K562 (cell line): ENCODE measurements at regions not wholly inside any gene's neighbourhood (a gene's known extent, or its start where the extent isn't known, plus 50 kb on each side); places are given as distances from the start of the nearest gene placed in this dataset.
A peak's percentile ranks its signal among the peaks of the same experiment; 100 is the strongest.

Experiments
- ATAC-seq: fragments of 200-7000 bp; cut with Tn5 transposase; 3 replicates; pipeline ENCODE4 v1.9.1; 2020; ENCODE audit warnings: moderate library complexity
- BruUV-seq: library from RNA; stranded (reverse); fragments of 400-500 nt; replicated peaks from 2 replicates; lab custom pipeline; 2021; lab: Mats Ljungman, UMichigan
- CTCF ChIA-PET: fragments of 300-600 bp; formaldehyde crosslinking; extraction: SDS; loops from one replicate; lab custom pipeline; 2021; ENCODE audit warnings: low intra/inter-chr PET ratio; lab: Yijun Ruan, JAX
- POLR2A ChIA-PET: fragments of 300-600, 350-650 bp; sonication (Branson Sonifier 250); formaldehyde crosslinking; extraction: SDS; loops from one replicate; lab custom pipeline; 2021; ENCODE audit warnings: antibody characterized with exemption, inconsistent platforms; lab: Yijun Ruan, JAX
- DNase-seq, 4 experiments: peaks; one replicate each; pipeline versions ENCODE4 v3.0.0 to v3.0.0-alpha.2; 2011 to 2018; ENCODE audit warnings: low spot score in 3 of 4, mixed read lengths in 3 of 4; ENCODE audit errors: extremely low read depth in 1 of 4
- FAIRE-seq: peaks from 2 replicates; lab custom pipeline; 2011; peaks lifted over from hg19 to GRCh38; lab: Jason Lieb, UNC
- H2AFZ ChIP-seq: 2 replicates; pipeline ENCODE4 v1.6.0; 2011; ENCODE audit warnings: low read depth, low read length, control low read depth, inconsistent platforms
- H3K27ac ChIP-seq: fragments of 200-600 bp; 3 replicates; pipeline ENCODE4 v1.8.0; 2011; ENCODE audit warnings: low read depth, mild to moderate bottlenecking, control low read depth, inconsistent platforms, low read length, moderate library complexity, mixed read lengths; ENCODE audit errors: extremely low read depth
- H3K27me3 ChIP-seq, 2 experiments: fragments of 300-600 bp in 1 of 2; 2 replicates in 1 of 2; 3 replicates in 1 of 2; pipeline versions ENCODE4 v1.6.0 to v1.8.0; 2011; ENCODE audit warnings: inconsistent platforms in 2 of 2, low read length in 2 of 2, mild to moderate bottlenecking in 1 of 2, mixed read lengths in 1 of 2, moderate library complexity in 1 of 2; ENCODE audit not compliant: control insufficient read depth in 2 of 2, insufficient read depth in 2 of 2
- H3K36me3 ChIP-seq: fragments of 300-600 bp; 3 replicates; pipeline ENCODE4 v1.8.0; 2011; ENCODE audit warnings: mild to moderate bottlenecking, low read length, inconsistent platforms; ENCODE audit not compliant: control insufficient read depth, insufficient read depth
- H3K4me1 ChIP-seq, 2 experiments: fragments of 200-600 bp in 1 of 2; replicated peaks in 1 of 2; 2 replicates in 1 of 2; 3 replicates in 1 of 2; pipeline versions ENCODE4 v1.5.1 to v1.8.0; 2011; ENCODE audit warnings: inconsistent platforms in 2 of 2, low read length in 2 of 2, mild to moderate bottlenecking in 1 of 2, mixed read lengths in 1 of 2, moderate library complexity in 1 of 2; ENCODE audit not compliant: control insufficient read depth in 2 of 2, insufficient read depth in 2 of 2
- H3K4me2 ChIP-seq: 2 replicates; pipeline ENCODE4 v1.6.1; 2011; ENCODE audit warnings: low read length, control low read depth, inconsistent platforms, mixed read lengths; ENCODE audit not compliant: insufficient read depth
- H3K4me3 ChIP-seq: fragments of 200-600 bp; sonication (generic), shearing (Covaris generic); 2 replicates; pipeline ENCODE4 v1.5.1; 2016; ENCODE audit warnings: control low read depth, inconsistent platforms
- H3K79me2 ChIP-seq: fragments of 200-600 bp; 3 replicates; pipeline ENCODE4 v1.8.0; 2011; ENCODE audit warnings: low read length, inconsistent platforms; ENCODE audit not compliant: control insufficient read depth, insufficient read depth
- H3K9ac ChIP-seq, 2 experiments: 2 replicates each; pipeline versions ENCODE4 v1.6.0 to v1.6.1; 2011; ENCODE audit warnings: low read depth in 2 of 2, low read length in 2 of 2, control low read depth in 1 of 2, inconsistent platforms in 1 of 2, mild to moderate bottlenecking in 1 of 2, mixed read lengths in 1 of 2; ENCODE audit not compliant: insufficient read depth in 1 of 2
- H3K9me1 ChIP-seq: one replicate; pipeline ENCODE4 v1.6.0; 2011; ENCODE audit warnings: inconsistent platforms, mild to moderate bottlenecking, low read length, moderate library complexity; ENCODE audit not compliant: control insufficient read depth, insufficient read depth
- H3K9me3 ChIP-seq: replicated peaks from 2 replicates; pipeline ENCODE4 v1.5.1; 2011; ENCODE audit warnings: low read depth, low read length, inconsistent platforms; ENCODE audit not compliant: control insufficient read depth, insufficient read depth
- H4K20me1 ChIP-seq: replicated peaks from 2 replicates; pipeline ENCODE4 v1.6.1; 2011; ENCODE audit warnings: low read length, inconsistent platforms, mixed read lengths; ENCODE audit not compliant: control insufficient read depth, insufficient read depth
- ARID2 ChIP-seq: fragments of 450-650 bp; IDR thresholded peaks from 2 replicates; pipeline ENCODE4 v1.6.1; 2017; ENCODE audit warnings: antibody characterized with exemption, mild to moderate bottlenecking
- GATAD2B ChIP-seq: fragments of 450-650 bp; IDR thresholded peaks from 2 replicates; pipeline ENCODE4 v1.6.1; 2017; ENCODE audit warnings: mild to moderate bottlenecking, borderline replicate concordance
- GTF2B ChIP-seq: IDR thresholded peaks from 2 replicates; pipeline ENCODE4 v1.6.1; 2011; ENCODE audit not compliant: insufficient read length; ENCODE audit errors: extremely low read depth
- NFIC ChIP-seq: fragments of 450-650 bp; IDR thresholded peaks from 2 replicates; pipeline ENCODE4 v1.6.1; 2017; ENCODE audit warnings: mild to moderate bottlenecking, inconsistent platforms
- POLR2A ChIP-seq: fragments of 450-650 bp; conservative IDR thresholded peaks from 2 replicates; pipeline ENCODE4 v1.6.1; 2016
- ZBED1 ChIP-seq: IDR thresholded peaks from 2 replicates; pipeline ENCODE4 v1.6.1; 2014
- WGBS: fragments of 100-300 bp; shearing (Covaris generic); methylation state at CpG from one replicate; pipeline ENCODE4 v1.1.6; 2016; ENCODE audit warnings: low coverage, mixed read lengths; ENCODE audit not compliant: insufficient coverage; ENCODE audit errors: missing lambda C conversion rate; 5-methylcytosine and 5-hydroxymethylcytosine counted together
- in situ Hi-C: fragments of 300-500 bp; cut with MboI; formaldehyde crosslinking; loops from 4 replicates; pipeline ENCODE4 v1.15.0; 2018; ENCODE audit warnings: inconsistent platforms, mixed read lengths
- intact Hi-C: fragments of 100-400 bp; cut with micrococcal nuclease; formaldehyde crosslinking; loops from 2 replicates; pipeline ENCODE4 v1.14.2; 2022
- TF ChIP-seq, protein P1 (sequence below): fragments of 250-450 bp; sonication (Bioruptor Pico); IDR thresholded peaks from 2 replicates; pipeline ENCODE4 v1.8.0; 2021; ENCODE audit warnings: moderate library complexity, mild to moderate bottlenecking, inconsistent platforms

DNA sequence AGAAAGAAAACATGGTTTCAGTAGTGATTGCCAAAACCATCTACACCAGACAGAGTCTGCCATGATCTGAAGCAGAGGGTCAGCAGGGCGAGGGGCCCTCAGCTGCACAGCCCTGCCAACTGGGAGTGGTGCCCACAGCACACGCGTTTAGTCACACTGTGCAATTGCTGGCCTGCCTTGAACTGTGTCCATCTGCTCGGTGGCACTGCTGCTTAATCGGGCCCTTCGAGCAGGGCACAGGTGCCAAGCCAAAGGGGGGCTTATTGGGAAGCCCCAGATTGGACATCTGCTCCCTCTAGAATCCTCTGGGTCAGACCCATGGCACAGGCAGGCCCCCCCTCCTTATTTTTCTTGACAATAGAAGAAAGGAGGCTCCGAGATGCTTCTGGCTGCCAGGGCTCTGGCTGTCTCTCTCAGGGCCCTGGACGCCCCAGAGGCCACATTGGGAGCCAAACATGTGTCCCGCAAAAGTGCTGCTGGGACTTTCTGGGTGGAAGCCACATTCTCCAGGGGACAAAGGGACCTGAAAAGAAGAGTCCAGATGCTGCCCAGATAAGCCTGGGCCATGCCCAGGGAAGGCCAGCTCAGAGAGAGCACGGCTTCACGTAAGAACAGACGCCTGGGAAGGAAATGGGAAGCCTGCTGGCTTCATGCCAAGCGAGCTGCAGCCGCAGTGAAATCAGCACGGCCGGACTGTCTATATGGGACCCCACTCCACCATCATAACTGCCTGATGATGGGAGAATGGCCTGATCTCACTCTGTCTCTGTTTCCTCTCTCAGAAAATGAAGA lies 349.2 kb downstream of the GADD45G start:
- intact Hi-C loops: no loop called here
- H2AFZ ChIP-seq: no peak overlapping the region
- no peaks in the 10 kb centered on the region for H3K9me1 ChIP-seq
- ChIA-PET POLR2A (no interaction called here), CTCF (no interaction called here)
- 0% methylated on average over 15 of the region's 16 CpGs for WGBS
- no peaks in the 10 kb centered on the region for H3K27me3 ChIP-seq
- H3K79me2 ChIP-seq: no peaks in the 10 kb centered on the region
- H3K9me3 ChIP-seq: no peaks in the 10 kb centered on the region
- ATAC-seq: no peak
- no peaks in the 10 kb centered on the region for H3K36me3 ChIP-seq
- H3K4me2 ChIP-seq: no peak overlapping the region
- H3K9ac ChIP-seq: no peak overlapping the region; a peak in 1 of 4 replicates
- no peak for FAIRE-seq
- no peaks in the 10 kb centered on the region; a peak in 1 of 5 replicates for H3K4me1 ChIP-seq
- no peak overlapping the region for H3K4me3 ChIP-seq
- no peaks in the 10 kb centered on the region for H4K20me1 ChIP-seq
- no TSS peak for BruUV-seq
- no peak overlapping the region for H3K27ac ChIP-seq
- TF ChIP-seq POLR2A (no peak), NFIC (peak; percentile 50)
- TF ChIP-seq, all 486 proteins: peak for 1
- DNase-seq: no peak
- in situ Hi-C loops: no loop called here

- no peaks in the 10 kb centered on the region; a peak in 1 of 5 replicates for H3K4me1 ChIP-seq
- no peaks in the 10 kb centered on the region for H3K27me3 ChIP-seq
- no peak for FAIRE-seq
- H3K27ac ChIP-seq: no peak overlapping the region
- 0% methylated on average over 2 of the region's 2 CpGs for WGBS
- intact Hi-C loops: no loop called here
- H3K4me3 ChIP-seq: no peak overlapping the region
- no peak for ATAC-seq
- H3K36me3 ChIP-seq: no peaks in the 10 kb centered on the region
- BruUV-seq: no TSS peak
- in situ Hi-C loops: no loop called here
- H3K4me2 ChIP-seq: no peak overlapping the region
- no peaks in the 10 kb centered on the region for H3K9me3 ChIP-seq
- H2AFZ ChIP-seq: no peak overlapping the region
- H3K9me1 ChIP-seq: no peaks in the 10 kb centered on the region
- ChIA-PET CTCF (no interaction called here), POLR2A (no interaction called here)
- no peak overlapping the region for H3K9ac ChIP-seq
- TF ChIP-seq ARID2 (no peak), ZBED1 (no peak), GTF2B (no peak), GATAD2B (no peak)
- TF ChIP-seq, protein P1, sequence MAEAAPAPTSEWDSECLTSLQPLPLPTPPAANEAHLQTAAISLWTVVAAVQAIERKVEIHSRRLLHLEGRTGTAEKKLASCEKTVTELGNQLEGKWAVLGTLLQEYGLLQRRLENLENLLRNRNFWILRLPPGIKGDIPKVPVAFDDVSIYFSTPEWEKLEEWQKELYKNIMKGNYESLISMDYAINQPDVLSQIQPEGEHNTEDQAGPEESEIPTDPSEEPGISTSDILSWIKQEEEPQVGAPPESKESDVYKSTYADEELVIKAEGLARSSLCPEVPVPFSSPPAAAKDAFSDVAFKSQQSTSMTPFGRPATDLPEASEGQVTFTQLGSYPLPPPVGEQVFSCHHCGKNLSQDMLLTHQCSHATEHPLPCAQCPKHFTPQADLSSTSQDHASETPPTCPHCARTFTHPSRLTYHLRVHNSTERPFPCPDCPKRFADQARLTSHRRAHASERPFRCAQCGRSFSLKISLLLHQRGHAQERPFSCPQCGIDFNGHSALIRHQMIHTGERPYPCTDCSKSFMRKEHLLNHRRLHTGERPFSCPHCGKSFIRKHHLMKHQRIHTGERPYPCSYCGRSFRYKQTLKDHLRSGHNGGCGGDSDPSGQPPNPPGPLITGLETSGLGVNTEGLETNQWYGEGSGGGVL (CRISPR knock-in tag): no peak
- no peaks in the 10 kb centered on the region for H4K20me1 ChIP-seq
- DNase-seq: no peak
- H3K79me2 ChIP-seq: no peaks in the 10 kb centered on the region
Observed at GRCh38 chr9:89955144-89955543, 350.3 kb downstream of the GADD45G start.
